GM12801 (cell line): ENCODE measurements at regions not wholly inside any gene's neighbourhood (a gene's known extent, or its start where the extent isn't known, plus 50 kb on each side); places are given as distances from the start of the nearest gene placed in this dataset.

ENCODE experiments used
- CTCF ChIP-seq: IDR thresholded peaks from one replicate; pipeline ENCODE4 v1.5.1; 2011; ENCODE audit warnings: control low read depth; ENCODE audit not compliant: insufficient read length; ENCODE audit errors: extremely low read depth

- no peak for TF ChIP-seq CTCF
Measured at GRCh38 chr3:153221748-153222162, 59.7 kb downstream of the RAP2B start.

- TF ChIP-seq CTCF, result no peak
Measured at GRCh38 chr3:153232851-153233271, 70.8 kb downstream of the RAP2B start.

GRCh38 chr3:153233986-153234385 is 72.0 kb downstream of the RAP2B start:
- no peak for TF ChIP-seq CTCF

- no peak for TF ChIP-seq CTCF
Measured at GRCh38 chr3:153242896-153243295, 80.9 kb downstream of the RAP2B start.

GRCh38 chr3:153244961-153245360 is 82.9 kb downstream of the RAP2B start:
- TF ChIP-seq CTCF, result no peak

- no peak for TF ChIP-seq CTCF
Measured at GRCh38 chr3:153245661-153246060, 83.6 kb downstream of the RAP2B start.

- TF ChIP-seq CTCF, result no peak
Measured at GRCh38 chr3:153246331-153246730, 84.3 kb downstream of the RAP2B start.

GRCh38 chr3:153246806-153247205 is 84.8 kb downstream of the RAP2B start:
- TF ChIP-seq CTCF, result no peak
